ENCODE measurements at regions not wholly inside any gene's neighbourhood (a gene's known extent, or its start where the extent isn't known, plus 50 kb on each side); places are given as distances from the start of the nearest gene placed in this dataset.

- H3K4me3 ChIP-seq (ENCODE audit: low read length in 2 of 2): no peak overlapping the region
- H3K9me3 ChIP-seq (ENCODE audit: control insufficient read depth in 2 of 2, low read length in 2 of 2): no peaks in the 10 kb centered on the region
- H3K4me1 ChIP-seq (ENCODE audit: control insufficient read depth, insufficient read depth, low read length): no peaks in the 10 kb centered on the region
- no peaks in the 10 kb centered on the region for H3K27me3 ChIP-seq (ENCODE audit: control insufficient read depth in 1 of 2, insufficient read depth in 2 of 2, low read length in 2 of 2)
- no peak overlapping the region for H3K9ac ChIP-seq (ENCODE audit: low read length in 2 of 2)
- no peaks in the 10 kb centered on the region for H3K36me3 ChIP-seq (ENCODE audit: control insufficient read depth in 2 of 2, insufficient read depth in 2 of 2, low read length in 2 of 2)
- no peak overlapping the region for H3K27ac ChIP-seq (ENCODE audit: low read length)
Observed at GRCh38 chr17:69716556-69716955, 302.1 kb downstream of the MAP2K6 start.

- no peak overlapping the region for H3K4me3 ChIP-seq (ENCODE audit: low read length in 2 of 2)
- H3K27me3 ChIP-seq (ENCODE audit: control insufficient read depth in 1 of 2, insufficient read depth in 2 of 2, low read length in 2 of 2): no peaks in the 10 kb centered on the region
- no peaks in the 10 kb centered on the region for H3K36me3 ChIP-seq (ENCODE audit: control insufficient read depth in 2 of 2, insufficient read depth in 2 of 2, low read length in 2 of 2)
- H3K9me3 ChIP-seq (ENCODE audit: control insufficient read depth in 2 of 2, low read length in 2 of 2): no peaks in the 10 kb centered on the region
- no peaks in the 10 kb centered on the region for H3K4me1 ChIP-seq (ENCODE audit: control insufficient read depth, insufficient read depth, low read length)
- no peak overlapping the region for H3K9ac ChIP-seq (ENCODE audit: low read length in 2 of 2)
- H3K27ac ChIP-seq (ENCODE audit: low read length): no peak overlapping the region
Observed at GRCh38 chr17:69717214-69717613, 302.7 kb downstream of the MAP2K6 start.

- H3K4me1 ChIP-seq (ENCODE audit: control insufficient read depth, insufficient read depth, low read length): no peaks in the 10 kb centered on the region
- no peaks in the 10 kb centered on the region for H3K9me3 ChIP-seq (ENCODE audit: control insufficient read depth in 2 of 2, low read length in 2 of 2)
- no peak overlapping the region for H3K27ac ChIP-seq (ENCODE audit: low read length)
- no peaks in the 10 kb centered on the region for H3K27me3 ChIP-seq (ENCODE audit: control insufficient read depth in 1 of 2, insufficient read depth in 2 of 2, low read length in 2 of 2)
- no peak overlapping the region for H3K9ac ChIP-seq (ENCODE audit: low read length in 2 of 2)
- no peaks in the 10 kb centered on the region for H3K36me3 ChIP-seq (ENCODE audit: control insufficient read depth in 2 of 2, insufficient read depth in 2 of 2, low read length in 2 of 2)
- H3K4me3 ChIP-seq (ENCODE audit: low read length in 2 of 2): no peak overlapping the region
Observed at GRCh38 chr17:69717819-69718218, 303.3 kb downstream of the MAP2K6 start.

DNA sequence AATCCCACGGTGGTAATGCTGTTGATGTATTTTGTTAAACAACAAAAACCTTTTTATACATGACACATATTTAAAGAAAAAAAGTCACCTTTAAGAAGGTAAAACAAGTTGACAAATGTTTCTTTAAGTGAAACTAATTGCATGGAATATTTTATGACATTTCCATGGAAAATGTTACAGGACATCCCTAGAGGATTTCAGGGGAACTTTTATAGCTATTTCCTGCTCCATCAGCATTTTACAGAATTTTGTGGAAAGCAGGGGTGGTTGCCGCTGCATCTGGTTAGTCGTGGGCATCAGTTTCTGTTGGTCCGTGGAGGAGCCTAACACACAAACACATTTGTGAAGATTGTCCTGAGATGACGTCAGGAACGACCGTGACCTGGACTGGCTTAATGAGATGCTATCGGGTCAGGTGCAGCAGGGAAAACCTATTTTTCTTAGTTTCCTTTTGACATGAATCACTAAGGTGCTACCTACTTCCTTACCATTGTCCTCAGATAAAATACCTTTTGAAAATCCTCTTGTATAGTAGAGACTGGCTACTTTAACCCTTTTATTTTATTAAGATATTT lies 305.1 kb downstream of the MAP2K6 start:
- no peaks in the 10 kb centered on the region for H3K27me3 ChIP-seq (ENCODE audit: control insufficient read depth in 1 of 2, insufficient read depth in 2 of 2, low read length in 2 of 2)
- H3K27ac ChIP-seq (ENCODE audit: low read length): no peak overlapping the region
- no peaks in the 10 kb centered on the region for H3K4me1 ChIP-seq (ENCODE audit: control insufficient read depth, insufficient read depth, low read length)
- no peaks in the 10 kb centered on the region for H3K9me3 ChIP-seq (ENCODE audit: control insufficient read depth in 2 of 2, low read length in 2 of 2)
- no peaks in the 10 kb centered on the region for H3K36me3 ChIP-seq (ENCODE audit: control insufficient read depth in 2 of 2, insufficient read depth in 2 of 2, low read length in 2 of 2)
- H3K4me3 ChIP-seq (ENCODE audit: low read length in 2 of 2): no peak overlapping the region
- H3K9ac ChIP-seq (ENCODE audit: low read length in 2 of 2): no peak overlapping the region

DNA sequence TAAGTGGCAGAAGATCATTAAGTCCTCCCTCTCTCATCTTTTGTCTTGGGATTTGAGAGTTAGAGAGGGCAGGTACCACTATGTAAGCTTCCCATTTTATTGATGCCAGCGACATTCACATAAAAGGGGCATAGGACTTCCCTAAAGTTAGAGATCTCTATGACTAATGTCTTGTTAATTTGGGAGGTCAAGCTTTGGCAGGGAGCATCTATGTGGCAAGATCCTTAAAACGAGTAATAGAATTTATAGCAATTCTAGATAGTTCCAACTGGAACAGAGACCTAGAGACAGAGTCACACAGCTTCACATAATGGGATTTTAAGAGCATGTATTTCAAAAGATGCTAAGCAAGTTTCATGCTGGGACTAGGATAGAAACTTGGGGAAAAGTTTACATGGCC lies 308.0 kb downstream of the MAP2K6 start:
- Histone ChIP-seq H3K36me3 (ENCODE audit: control insufficient read depth in 2 of 2, insufficient read depth in 2 of 2, low read length in 2 of 2) (no peaks in the 10 kb centered on the region), H3K4me1 (ENCODE audit: control insufficient read depth, insufficient read depth, low read length) (no peaks in the 10 kb centered on the region), H3K9ac (ENCODE audit: low read length in 2 of 2) (no peak overlapping the region), H3K4me3 (ENCODE audit: low read length in 2 of 2) (no peak overlapping the region), H3K27me3 (ENCODE audit: control insufficient read depth in 1 of 2, insufficient read depth in 2 of 2, low read length in 2 of 2) (no peaks in the 10 kb centered on the region), H3K27ac (ENCODE audit: low read length) (no peak overlapping the region), H3K9me3 (ENCODE audit: control insufficient read depth in 2 of 2, low read length in 2 of 2) (no peaks in the 10 kb centered on the region)

- no peaks in the 10 kb centered on the region for H3K36me3 ChIP-seq (ENCODE audit: control insufficient read depth in 2 of 2, insufficient read depth in 2 of 2, low read length in 2 of 2)
- H3K4me3 ChIP-seq (ENCODE audit: low read length in 2 of 2): no peak overlapping the region
- no peaks in the 10 kb centered on the region for H3K27me3 ChIP-seq (ENCODE audit: control insufficient read depth in 1 of 2, insufficient read depth in 2 of 2, low read length in 2 of 2)
- H3K4me1 ChIP-seq (ENCODE audit: control insufficient read depth, insufficient read depth, low read length): no peaks in the 10 kb centered on the region
- no peak overlapping the region for H3K9ac ChIP-seq (ENCODE audit: low read length in 2 of 2)
- H3K9me3 ChIP-seq (ENCODE audit: control insufficient read depth in 2 of 2, low read length in 2 of 2): no peaks in the 10 kb centered on the region
- no peak overlapping the region for H3K27ac ChIP-seq (ENCODE audit: low read length)
Observed at GRCh38 chr17:69723316-69723715, 308.8 kb downstream of the MAP2K6 start.

DNA sequence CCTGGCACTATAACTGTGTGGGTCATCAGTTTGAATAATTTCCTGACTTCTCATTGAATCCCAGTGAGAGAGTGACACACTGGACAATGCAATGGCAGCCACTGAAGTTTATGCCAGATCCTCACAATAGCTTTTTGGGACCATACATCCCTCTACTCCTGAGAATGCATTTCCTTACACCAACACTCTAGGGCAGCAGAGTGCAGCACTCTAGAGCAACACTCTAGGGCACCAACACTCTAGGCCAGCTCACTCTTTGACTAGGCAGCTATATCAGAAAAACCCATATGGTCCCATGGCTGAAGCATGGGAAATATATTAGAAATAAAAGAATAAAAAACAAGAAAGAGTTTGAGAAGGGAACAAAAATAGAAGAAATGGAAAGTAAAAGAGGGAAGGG lies 309.2 kb downstream of the MAP2K6 start:
- H3K36me3 ChIP-seq (ENCODE audit: control insufficient read depth in 2 of 2, insufficient read depth in 2 of 2, low read length in 2 of 2): no peaks in the 10 kb centered on the region
- H3K27me3 ChIP-seq (ENCODE audit: control insufficient read depth in 1 of 2, insufficient read depth in 2 of 2, low read length in 2 of 2): no peaks in the 10 kb centered on the region
- no peak overlapping the region for H3K4me3 ChIP-seq (ENCODE audit: low read length in 2 of 2)
- no peaks in the 10 kb centered on the region for H3K4me1 ChIP-seq (ENCODE audit: control insufficient read depth, insufficient read depth, low read length)
- H3K27ac ChIP-seq (ENCODE audit: low read length): no peak overlapping the region
- no peaks in the 10 kb centered on the region for H3K9me3 ChIP-seq (ENCODE audit: control insufficient read depth in 2 of 2, low read length in 2 of 2)
- no peak overlapping the region for H3K9ac ChIP-seq (ENCODE audit: low read length in 2 of 2)

- Histone ChIP-seq H3K4me1 (ENCODE audit: control insufficient read depth, insufficient read depth, low read length) (no peaks in the 10 kb centered on the region), H3K27ac (ENCODE audit: low read length) (no peak overlapping the region), H3K9me3 (ENCODE audit: control insufficient read depth in 2 of 2, low read length in 2 of 2) (no peaks in the 10 kb centered on the region), H3K36me3 (ENCODE audit: control insufficient read depth in 2 of 2, insufficient read depth in 2 of 2, low read length in 2 of 2) (no peaks in the 10 kb centered on the region), H3K9ac (ENCODE audit: low read length in 2 of 2) (no peak overlapping the region), H3K27me3 (ENCODE audit: control insufficient read depth in 1 of 2, insufficient read depth in 2 of 2, low read length in 2 of 2) (no peaks in the 10 kb centered on the region), H3K4me3 (ENCODE audit: low read length in 2 of 2) (no peak overlapping the region)
Observed at GRCh38 chr17:69724238-69724637, 309.7 kb downstream of the MAP2K6 start.

- Histone ChIP-seq H3K9me3 (ENCODE audit: control insufficient read depth in 2 of 2, low read length in 2 of 2) (no peaks in the 10 kb centered on the region), H3K27me3 (ENCODE audit: control insufficient read depth in 1 of 2, insufficient read depth in 2 of 2, low read length in 2 of 2) (no peaks in the 10 kb centered on the region), H3K4me3 (ENCODE audit: low read length in 2 of 2) (no peak overlapping the region), H3K27ac (ENCODE audit: low read length) (no peak overlapping the region), H3K4me1 (ENCODE audit: control insufficient read depth, insufficient read depth, low read length) (no peaks in the 10 kb centered on the region), H3K36me3 (ENCODE audit: control insufficient read depth in 2 of 2, insufficient read depth in 2 of 2, low read length in 2 of 2) (no peaks in the 10 kb centered on the region), H3K9ac (ENCODE audit: low read length in 2 of 2) (no peak overlapping the region)
Observed at GRCh38 chr17:69725146-69725545, 310.6 kb downstream of the MAP2K6 start.

DNA sequence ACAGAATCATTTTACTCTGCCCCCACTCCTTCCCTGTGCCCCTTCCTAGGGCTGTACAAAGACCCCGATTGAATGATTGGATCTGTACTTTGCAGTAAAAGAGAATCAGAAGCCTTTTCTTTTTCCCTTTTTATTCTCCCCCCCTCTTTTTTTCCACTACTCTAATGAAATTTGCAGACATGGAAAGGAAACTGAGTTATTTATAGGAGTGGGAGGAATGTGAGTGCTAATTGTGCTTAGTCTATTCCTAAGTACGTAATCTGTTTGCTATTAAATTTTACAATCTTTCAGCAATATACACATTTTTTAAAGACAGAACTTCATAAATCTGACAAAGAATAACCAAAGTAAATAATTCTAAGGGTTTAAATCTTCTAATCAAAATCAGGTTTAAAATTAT lies 314.3 kb downstream of the MAP2K6 start:
- Histone ChIP-seq H3K4me1 (ENCODE audit: control insufficient read depth, insufficient read depth, low read length) (peaks cover 8% of the 10 kb centered on the region), H3K9ac (ENCODE audit: low read length in 2 of 2) (no peak overlapping the region), H3K9me3 (ENCODE audit: control insufficient read depth in 2 of 2, low read length in 2 of 2) (no peaks in the 10 kb centered on the region), H3K27ac (ENCODE audit: low read length) (no peak overlapping the region), H3K36me3 (ENCODE audit: control insufficient read depth in 2 of 2, insufficient read depth in 2 of 2, low read length in 2 of 2) (no peaks in the 10 kb centered on the region), H3K4me3 (ENCODE audit: low read length in 2 of 2) (no peak overlapping the region), H3K27me3 (ENCODE audit: control insufficient read depth in 1 of 2, insufficient read depth in 2 of 2, low read length in 2 of 2) (no peaks in the 10 kb centered on the region)

DNA sequence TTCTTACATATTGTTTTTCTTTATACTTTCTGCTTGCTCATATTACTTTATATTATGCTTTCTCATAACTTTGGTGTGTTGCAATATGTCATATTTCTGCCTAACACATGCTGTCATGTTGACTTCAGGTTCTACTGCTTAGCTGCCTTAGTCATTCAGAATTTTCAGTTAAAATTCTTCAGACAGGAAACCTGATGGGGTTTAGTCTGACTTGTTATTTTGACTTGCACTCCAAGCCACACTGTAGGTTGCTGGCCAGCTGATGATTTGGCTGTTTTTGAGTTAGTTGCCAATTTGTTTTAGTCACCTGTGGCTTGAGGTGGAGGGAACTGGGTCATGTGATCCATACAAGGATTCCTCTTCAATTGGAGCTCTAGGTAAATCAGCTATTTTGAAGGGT lies 315.4 kb downstream of the MAP2K6 start:
- H3K9ac ChIP-seq (ENCODE audit: low read length in 2 of 2): no peak overlapping the region
- no peak overlapping the region for H3K27ac ChIP-seq (ENCODE audit: low read length)
- peaks cover 10% of the 10 kb centered on the region for H3K4me1 ChIP-seq (ENCODE audit: control insufficient read depth, insufficient read depth, low read length)

More for the DNA sequence above, 315.4 kb downstream of the MAP2K6 start:
- H3K9me3 ChIP-seq (ENCODE audit: control insufficient read depth in 2 of 2, low read length in 2 of 2): no peaks in the 10 kb centered on the region
- H3K27me3 ChIP-seq (ENCODE audit: control insufficient read depth in 1 of 2, insufficient read depth in 2 of 2, low read length in 2 of 2): no peaks in the 10 kb centered on the region
- no peak overlapping the region for H3K4me3 ChIP-seq (ENCODE audit: low read length in 2 of 2)
- no peaks in the 10 kb centered on the region for H3K36me3 ChIP-seq (ENCODE audit: control insufficient read depth in 2 of 2, insufficient read depth in 2 of 2, low read length in 2 of 2)
